SK-N-SH treated with all-trans-retinoic acid at 6 μM for 48 hours (cell line): ENCODE measurements at regions not wholly inside any gene's neighbourhood (a gene's known extent, or its start where the extent isn't known, plus 50 kb on each side); places are given as distances from the start of the nearest gene placed in this dataset.

Source experiments
- PPARA ChIP-seq: fragments of 250-450 bp; sonication (Bioruptor Pico); IDR thresholded peaks from 2 replicates; pipeline ENCODE4 v1.5.0; 2020; ENCODE audit warnings: mild to moderate bottlenecking, borderline replicate concordance
- ZNF8 ChIP-seq: fragments of 450-650 bp; formaldehyde crosslinking; IDR thresholded peaks from 2 replicates; pipeline ENCODE4 v1.5.0; 2020; ENCODE audit warnings: mild to moderate bottlenecking, moderate library complexity

GRCh38 chr16:59324462-59324861 is 590.3 kb upstream of the GOT2 start:
- TF ChIP-seq PPARA (CRISPR knock-in tag) (no peak), ZNF8 (CRISPR knock-in tag) (no peak)
